GM19328 (cell line): ENCODE measurements at regions not wholly inside any gene's neighbourhood (a gene's known extent, or its start where the extent isn't known, plus 50 kb on each side); places are given as distances from the start of the nearest gene placed in this dataset.

Experiments
- ATAC-seq: cut with Tn5 transposase; IDR thresholded peaks from one replicate; pipeline ENCODE4 v1.9.1; 2021; ENCODE audit warnings: mild to moderate bottlenecking, moderate library complexity; ENCODE audit not compliant: unreplicated experiment

- no peak for ATAC-seq
These were observed 917.0 kb downstream of the TUSC7 start for GRCh38 chr3:117626577-117626976.

- no peak for ATAC-seq
These were observed 919.3 kb downstream of the TUSC7 start for GRCh38 chr3:117628823-117629291.

GRCh38 chr3:117629505-117629904, 919.9 kb downstream of the TUSC7 start:
- no peak for ATAC-seq

GRCh38 chr3:117630469-117630868, 920.9 kb downstream of the TUSC7 start:
- no peak for ATAC-seq

- ATAC-seq, result no peak
These were observed 921.3 kb downstream of the TUSC7 start for GRCh38 chr3:117630885-117631284.

- no peak for ATAC-seq
These were observed 922.2 kb downstream of the TUSC7 start for GRCh38 chr3:117631781-117632180.

GRCh38 chr3:117632191-117632590, 922.6 kb downstream of the TUSC7 start:
- ATAC-seq, result no peak

GRCh38 chr3:117633207-117633606, 923.6 kb downstream of the TUSC7 start:
- no peak for ATAC-seq

GRCh38 chr3:117637666-117638065, 928.1 kb downstream of the TUSC7 start:
- no peak for ATAC-seq

- ATAC-seq, result no peak
These were observed 934.6 kb downstream of the TUSC7 start for GRCh38 chr3:117644203-117644602.

- ATAC-seq, result no peak
These were observed 936.1 kb downstream of the TUSC7 start for GRCh38 chr3:117645561-117646242.

- ATAC-seq, result no peak
These were observed 937.9 kb downstream of the TUSC7 start for GRCh38 chr3:117647435-117647834.

GRCh38 chr3:117651246-117651645, 941.7 kb downstream of the TUSC7 start:
- ATAC-seq, result no peak

- no peak for ATAC-seq
These were observed 946.8 kb downstream of the TUSC7 start for GRCh38 chr3:117656391-117656790.

- no peak for ATAC-seq
These were observed 947.7 kb downstream of the TUSC7 start for GRCh38 chr3:117657278-117657677.

- ATAC-seq, result no peak
These were observed 951.6 kb downstream of the TUSC7 start for GRCh38 chr3:117660941-117661817.

GRCh38 chr3:117661818-117662095, 952.2 kb downstream of the TUSC7 start:
- ATAC-seq, result no peak

GRCh38 chr3:117665296-117665695, 955.7 kb downstream of the TUSC7 start:
- ATAC-seq, result no peak

- ATAC-seq, result no peak
These were observed 956.7 kb downstream of the TUSC7 start for GRCh38 chr3:117666325-117666724.

GRCh38 chr3:117666812-117667211, 957.2 kb downstream of the TUSC7 start:
- no peak for ATAC-seq

GRCh38 chr3:117669774-117670173, 960.2 kb downstream of the TUSC7 start:
- ATAC-seq, result no peak

- no peak for ATAC-seq
These were observed 962.2 kb downstream of the TUSC7 start for GRCh38 chr3:117671722-117672318.
